IMR-90 (cell line): ENCODE measurements at regions not wholly inside any gene's neighbourhood (a gene's known extent, or its start where the extent isn't known, plus 50 kb on each side); places are given as distances from the start of the nearest gene placed in this dataset.

Experiments
- ATAC-seq: fragments of 200-7000 bp; cut with Tn5 transposase; 2 replicates; pipeline ENCODE4 v1.9.1; 2020; ENCODE audit warnings: low read depth, mild to moderate bottlenecking, moderate library complexity
- BruUV-seq: library from RNA; stranded (reverse); fragments of 400-500 nt; replicated peaks from 2 replicates; lab custom pipeline; 2021; lab: Mats Ljungman, UMichigan
- CTCF ChIA-PET: fragments of 300-600 bp; formaldehyde crosslinking; extraction: SDS; loops from one replicate; lab custom pipeline; 2021; ENCODE audit warnings: antibody characterized with exemption; lab: Yijun Ruan, JAX
- POLR2A ChIA-PET: fragments of 300-600 bp; sonication (Branson Sonifier 250); formaldehyde crosslinking; loops from one replicate; lab custom pipeline; 2022; ENCODE audit warnings: antibody characterized with exemption; ENCODE audit not compliant: unreplicated experiment; lab: Charles Lee
- DNase-seq: peaks from one replicate; pipeline ENCODE4 v3.0.0; 2013
- H2AFZ ChIP-seq: replicated peaks from 2 replicates; pipeline ENCODE3; 2013; ENCODE audit warnings: low read length, mild to moderate bottlenecking; ENCODE audit not compliant: poor library complexity
- H2AK5ac ChIP-seq: 2 replicates; pipeline ENCODE4 v1.6.1; 2013; ENCODE audit warnings: low read depth, low read length, inconsistent platforms
- H2AK9ac ChIP-seq: replicated peaks from 2 replicates; pipeline ENCODE3; 2013; ENCODE audit warnings: mild to moderate bottlenecking, low read depth, low read length, moderate library complexity; ENCODE audit not compliant: poor library complexity
- H2BK120ac ChIP-seq: 2 replicates; pipeline ENCODE4 v1.6.1; 2013; ENCODE audit warnings: low read depth, low read length, inconsistent platforms
- H2BK15ac ChIP-seq: 3 replicates; pipeline ENCODE4 v1.6.1; 2013; ENCODE audit warnings: low read depth, low read length, inconsistent platforms
- H2BK20ac ChIP-seq: 2 replicates; pipeline ENCODE4 v1.6.1; 2013; ENCODE audit warnings: low read depth, mild to moderate bottlenecking, inconsistent platforms, low read length, moderate library complexity
- H2BK5ac ChIP-seq: 2 replicates; pipeline ENCODE4 v1.6.1; 2013; ENCODE audit warnings: mild to moderate bottlenecking, low read depth, low read length, inconsistent platforms; ENCODE audit not compliant: poor library complexity, severe bottlenecking
- H3K14ac ChIP-seq: replicated peaks from 2 replicates; pipeline ENCODE4 v1.6.1; 2013; ENCODE audit warnings: low read depth, low read length, inconsistent platforms
- H3K18ac ChIP-seq: 2 replicates; pipeline ENCODE4 v1.6.1; 2013; ENCODE audit warnings: low read depth, low read length, control low read depth
- H3K23ac ChIP-seq: 2 replicates; pipeline ENCODE4 v1.6.1; 2013; ENCODE audit warnings: low read depth, low read length, inconsistent platforms
- H3K27ac ChIP-seq: 2 replicates; pipeline ENCODE4 v1.5.1; 2013; ENCODE audit warnings: mild to moderate bottlenecking, control low read depth, low read length; ENCODE audit not compliant: insufficient read depth
- H3K27me3 ChIP-seq: 2 replicates; pipeline ENCODE4 v1.6.1; 2013; ENCODE audit warnings: low read length; ENCODE audit not compliant: control insufficient read depth, insufficient read depth
- H3K36me3 ChIP-seq: 2 replicates; pipeline ENCODE4 v1.6.1; 2013; ENCODE audit warnings: low read length, mixed read lengths; ENCODE audit not compliant: control insufficient read depth, insufficient read depth
- H3K4ac ChIP-seq: 2 replicates; pipeline ENCODE4 v1.6.1; 2013; ENCODE audit warnings: low read depth, low read length, inconsistent platforms
- H3K4me1 ChIP-seq: 2 replicates; pipeline ENCODE4 v1.6.1; 2013; ENCODE audit warnings: low read length, mixed read lengths; ENCODE audit not compliant: control insufficient read depth, insufficient read depth
- H3K4me2 ChIP-seq: 2 replicates; pipeline ENCODE4 v1.6.1; 2013; ENCODE audit warnings: low read depth, mild to moderate bottlenecking, control low read depth, low read length, moderate library complexity
- H3K4me3 ChIP-seq: 2 replicates; pipeline ENCODE4 v1.5.1; 2013; ENCODE audit warnings: low read depth, mild to moderate bottlenecking, control low read depth, low read length, moderate library complexity; ENCODE audit not compliant: insufficient read depth
- H3K56ac ChIP-seq: 2 replicates; pipeline ENCODE4 v1.6.1; 2013; ENCODE audit warnings: low read length, inconsistent platforms; ENCODE audit not compliant: insufficient read depth; ENCODE audit errors: extremely low read depth
- H3K79me1 ChIP-seq, 2 experiments: 2 replicates each; pipeline ENCODE4 v1.6.1; 2013; ENCODE audit warnings: low read length in 2 of 2, inconsistent platforms in 1 of 2, low read depth in 1 of 2
- H3K9ac ChIP-seq: 2 replicates; pipeline ENCODE4 v1.6.1; 2013; ENCODE audit warnings: low read depth, low read length, control low read depth
- H3K9me1 ChIP-seq: 2 replicates; pipeline ENCODE4 v1.6.1; 2013; ENCODE audit warnings: low read length, inconsistent platforms; ENCODE audit not compliant: insufficient read depth
- H3K9me3 ChIP-seq: 2 replicates; pipeline ENCODE4 v1.6.1; 2013; ENCODE audit warnings: low read length; ENCODE audit not compliant: control insufficient read depth, insufficient read depth
- H4K20me1 ChIP-seq: 2 replicates; pipeline ENCODE4 v1.6.1; 2013; ENCODE audit warnings: low read length, inconsistent platforms; ENCODE audit not compliant: insufficient read depth
- H4K5ac ChIP-seq: 2 replicates; pipeline ENCODE4 v1.6.1; 2013; ENCODE audit warnings: mild to moderate bottlenecking, low read depth, low read length, control low read depth
- H4K8ac ChIP-seq, 2 experiments: 2 replicates each; pipeline ENCODE4 v1.6.1; 2013; ENCODE audit warnings: low read depth in 2 of 2, low read length in 2 of 2, control low read depth in 1 of 2, inconsistent platforms in 1 of 2
- H4K91ac ChIP-seq: 2 replicates; pipeline ENCODE4 v1.6.1; 2013; ENCODE audit warnings: low read depth, low read length, inconsistent platforms; ENCODE audit not compliant: insufficient read depth
- BHLHE40 ChIP-seq: fragments of 150-350 bp; IDR thresholded peaks from 2 replicates; pipeline ENCODE4 v1.6.1; 2016; ENCODE audit warnings: mild to moderate bottlenecking, low read depth, low read length
- CEBPB ChIP-seq: IDR thresholded peaks from 2 replicates; pipeline ENCODE4 v1.6.1; 2012; ENCODE audit warnings: low read depth, low read length, improper control_type of control experiment
- CHD1 ChIP-seq: IDR thresholded peaks from 2 replicates; pipeline ENCODE4 v1.6.1; 2012; ENCODE audit warnings: low read depth, low read length, improper control_type of control experiment
- FOS ChIP-seq: fragments of 150-350 bp; IDR thresholded peaks from 2 replicates; pipeline ENCODE4 v1.6.1; 2016; ENCODE audit warnings: low read depth, low read length
- MAFK ChIP-seq: IDR thresholded peaks from 2 replicates; pipeline ENCODE4 v1.6.1; 2012; ENCODE audit warnings: low read depth, low read length, improper control_type of control experiment
- MAZ ChIP-seq: IDR thresholded peaks from 2 replicates; pipeline ENCODE4 v1.6.1; 2012; ENCODE audit warnings: low read depth, mild to moderate bottlenecking, low read length, improper control_type of control experiment, moderate library complexity, borderline replicate concordance
- MXI1 ChIP-seq: IDR thresholded peaks from 2 replicates; pipeline ENCODE4 v1.6.1; 2012; ENCODE audit warnings: low read depth, mild to moderate bottlenecking, low read length, moderate library complexity, borderline replicate concordance
- NFE2L2 ChIP-seq: fragments of 150-350 bp; IDR thresholded peaks from 2 replicates; pipeline ENCODE4 v1.6.1; 2016; ENCODE audit warnings: low read depth, mild to moderate bottlenecking, low read length
- POLR2A ChIP-seq: IDR thresholded peaks from 2 replicates; pipeline ENCODE4 v1.6.1; 2012; ENCODE audit warnings: mild to moderate bottlenecking, low read depth, low read length
- RAD21 ChIP-seq: IDR thresholded peaks from 2 replicates; pipeline ENCODE4 v1.6.1; 2012; ENCODE audit warnings: low read length, improper control_type of control experiment
- RCOR1 ChIP-seq: IDR thresholded peaks from 2 replicates; pipeline ENCODE4 v1.6.1; 2012; ENCODE audit warnings: mild to moderate bottlenecking, low read length, improper control_type of control experiment; ENCODE audit not compliant: insufficient replicate concordance
- RFX5 ChIP-seq: IDR thresholded peaks from 2 replicates; pipeline ENCODE4 v1.8.0; 2012; ENCODE audit warnings: low read depth, mild to moderate bottlenecking, low read length, moderate library complexity
- SMC3 ChIP-seq: fragments of 150-350 bp; IDR thresholded peaks from 2 replicates; pipeline ENCODE4 v1.6.1; 2016; ENCODE audit warnings: low read depth, mild to moderate bottlenecking, antibody characterized with exemption, low read length, moderate library complexity
- WGBS, 2 experiments: methylation state at CpG; one replicate each; pipeline versions ENCODE4 v1.1.5 to v1.1.7; 2013; ENCODE audit warnings: missing lambda C conversion rate in 2 of 2; ENCODE audit not compliant: insufficient read length in 1 of 2; ENCODE audit errors: extremely low coverage in 2 of 2; 5-methylcytosine and 5-hydroxymethylcytosine counted together
- dilution Hi-C: fragments of 300-500 bp; cut with HindIII; formaldehyde crosslinking; loops from one replicate; pipeline ENCODE4 v1.14.3; 2018; ENCODE audit warnings: low sequenced_read_pairs; ENCODE audit not compliant: unreplicated experiment
- in situ Hi-C: fragments of 300-500 bp; cut with MboI; formaldehyde crosslinking; loops from 3 replicates; pipeline ENCODE4 v1.14.3; 2019; ENCODE audit warnings: low sequenced_read_pairs, inconsistent platforms, mixed read lengths
- intact Hi-C: fragments of 100-400 bp; cut with micrococcal nuclease; formaldehyde crosslinking; loops from 2 replicates; pipeline ENCODE4 v1.10.0; 2022
- TF ChIP-seq, protein P1 (sequence below): fragments of 150-350 bp; IDR thresholded peaks from 2 replicates; pipeline ENCODE4 v1.6.1; 2016; ENCODE audit warnings: low read depth, mild to moderate bottlenecking, low read length, moderate library complexity, borderline replicate concordance
- TF ChIP-seq, protein P2 (sequence below): fragments of 150-350 bp; IDR thresholded peaks from 2 replicates; pipeline ENCODE4 v1.6.1; 2017; ENCODE audit warnings: mild to moderate bottlenecking, antibody characterized with exemption, low read length, low read depth
- TF ChIP-seq, protein P3 (sequence below): conservative IDR thresholded peaks from 2 replicates; pipeline ENCODE4 v1.5.1; 2012; ENCODE audit warnings: mild to moderate bottlenecking, low read depth, low read length, improper control_type of control experiment

DNA sequence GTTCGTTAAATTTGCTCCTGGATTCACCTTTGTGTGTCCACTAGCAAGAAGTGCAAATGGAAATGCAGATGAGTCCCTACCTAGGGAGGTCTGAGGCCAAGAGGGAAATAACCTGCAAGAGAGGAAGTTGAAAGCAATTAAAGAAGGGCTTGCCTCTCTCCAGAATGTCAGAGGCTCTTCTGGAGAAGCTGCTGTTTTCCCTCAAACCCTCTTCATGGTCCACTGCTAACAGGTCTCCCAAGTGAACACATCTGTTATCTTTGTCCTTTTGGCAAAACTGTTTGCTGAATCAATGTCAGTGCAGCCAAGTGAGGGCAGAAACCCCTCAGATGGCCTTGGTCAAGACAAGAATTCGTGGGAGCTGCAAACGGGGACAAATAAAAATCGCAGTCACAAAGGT is 177.3 kb upstream of the PLXNA2 start:
- POLR2A ChIA-PET, result no interaction called here

More for the DNA sequence above, 177.3 kb upstream of the PLXNA2 start:
- Histone ChIP-seq H4K91ac (no peak overlapping the region), H3K79me1 (no peaks in the 10 kb centered on the region), H4K5ac (no peak overlapping the region), H3K9ac (no peak overlapping the region), H3K18ac (no peak overlapping the region), H3K9me3 (peaks cover 7% of the 10 kb centered on the region), H2AK9ac (no peak overlapping the region), H3K27me3 (no peaks in the 10 kb centered on the region), H4K8ac (no peak overlapping the region), H2BK15ac (no peak overlapping the region), H3K56ac (no peak overlapping the region), H2AK5ac (no peak overlapping the region), H3K4me1 (no peaks in the 10 kb centered on the region), H2BK120ac (no peak overlapping the region), H3K4me2 (no peak overlapping the region), H3K4me3 (no peak overlapping the region), H3K36me3 (no peaks in the 10 kb centered on the region), H3K23ac (no peak overlapping the region), H2BK20ac (no peak overlapping the region), H2BK5ac (no peak overlapping the region), H2AFZ (no peak overlapping the region), H3K27ac (no peak overlapping the region), H3K4ac (no peak overlapping the region), H3K9me1 (no peaks in the 10 kb centered on the region), H3K14ac (no peak overlapping the region), H4K20me1 (no peaks in the 10 kb centered on the region)
- ATAC-seq (no peak), DNase-seq (no peak)
- no peak for TF ChIP-seq FOS
- TF ChIP-seq, protein P1, sequence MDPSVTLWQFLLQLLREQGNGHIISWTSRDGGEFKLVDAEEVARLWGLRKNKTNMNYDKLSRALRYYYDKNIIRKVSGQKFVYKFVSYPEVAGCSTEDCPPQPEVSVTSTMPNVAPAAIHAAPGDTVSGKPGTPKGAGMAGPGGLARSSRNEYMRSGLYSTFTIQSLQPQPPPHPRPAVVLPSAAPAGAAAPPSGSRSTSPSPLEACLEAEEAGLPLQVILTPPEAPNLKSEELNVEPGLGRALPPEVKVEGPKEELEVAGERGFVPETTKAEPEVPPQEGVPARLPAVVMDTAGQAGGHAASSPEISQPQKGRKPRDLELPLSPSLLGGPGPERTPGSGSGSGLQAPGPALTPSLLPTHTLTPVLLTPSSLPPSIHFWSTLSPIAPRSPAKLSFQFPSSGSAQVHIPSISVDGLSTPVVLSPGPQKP, result no peak
- no peak for TF ChIP-seq POLR2A
- TF ChIP-seq MAFK, result no peak
- no peak for TF ChIP-seq RAD21
- TF ChIP-seq, protein P2, sequence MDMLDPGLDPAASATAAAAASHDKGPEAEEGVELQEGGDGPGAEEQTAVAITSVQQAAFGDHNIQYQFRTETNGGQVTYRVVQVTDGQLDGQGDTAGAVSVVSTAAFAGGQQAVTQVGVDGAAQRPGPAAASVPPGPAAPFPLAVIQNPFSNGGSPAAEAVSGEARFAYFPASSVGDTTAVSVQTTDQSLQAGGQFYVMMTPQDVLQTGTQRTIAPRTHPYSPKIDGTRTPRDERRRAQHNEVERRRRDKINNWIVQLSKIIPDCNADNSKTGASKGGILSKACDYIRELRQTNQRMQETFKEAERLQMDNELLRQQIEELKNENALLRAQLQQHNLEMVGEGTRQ, result no peak
- no peak for TF ChIP-seq RFX5
- TF ChIP-seq CHD1, result no peak
- TF ChIP-seq, protein P3, sequence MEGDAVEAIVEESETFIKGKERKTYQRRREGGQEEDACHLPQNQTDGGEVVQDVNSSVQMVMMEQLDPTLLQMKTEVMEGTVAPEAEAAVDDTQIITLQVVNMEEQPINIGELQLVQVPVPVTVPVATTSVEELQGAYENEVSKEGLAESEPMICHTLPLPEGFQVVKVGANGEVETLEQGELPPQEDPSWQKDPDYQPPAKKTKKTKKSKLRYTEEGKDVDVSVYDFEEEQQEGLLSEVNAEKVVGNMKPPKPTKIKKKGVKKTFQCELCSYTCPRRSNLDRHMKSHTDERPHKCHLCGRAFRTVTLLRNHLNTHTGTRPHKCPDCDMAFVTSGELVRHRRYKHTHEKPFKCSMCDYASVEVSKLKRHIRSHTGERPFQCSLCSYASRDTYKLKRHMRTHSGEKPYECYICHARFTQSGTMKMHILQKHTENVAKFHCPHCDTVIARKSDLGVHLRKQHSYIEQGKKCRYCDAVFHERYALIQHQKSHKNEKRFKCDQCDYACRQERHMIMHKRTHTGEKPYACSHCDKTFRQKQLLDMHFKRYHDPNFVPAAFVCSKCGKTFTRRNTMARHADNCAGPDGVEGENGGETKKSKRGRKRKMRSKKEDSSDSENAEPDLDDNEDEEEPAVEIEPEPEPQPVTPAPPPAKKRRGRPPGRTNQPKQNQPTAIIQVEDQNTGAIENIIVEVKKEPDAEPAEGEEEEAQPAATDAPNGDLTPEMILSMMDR, result no peak
- TF ChIP-seq RCOR1, result no peak
- TF ChIP-seq SMC3, result no peak
- TF ChIP-seq NFE2L2, result no peak
- TF ChIP-seq CEBPB, result no peak
- no peak for TF ChIP-seq MXI1
- no peak for TF ChIP-seq MAZ
- no peak for TF ChIP-seq BHLHE40
- WGBS, 2 experiments, result 46% methylated on average over 2 of the region's 4 CpGs; no CpG with 5 or more reads in 1 of the 2 experiments
- in situ Hi-C loops (no loop called here), intact Hi-C loops (no loop called here), dilution Hi-C loops (no loop called here)
- BruUV-seq, result no TSS peak
- CTCF ChIA-PET, result interaction anchor here (0.5 to 0.6 kb wide), 2 partner anchors 176 to 246 kb away, joined by 3 to 4 read pairs; no protein-coding TSS in a partner anchor
